Gastrocnemius medialis (tissue), 4 donors: ENCODE measurements at regions not wholly inside any gene's neighbourhood (a gene's known extent, or its start where the extent isn't known, plus 50 kb on each side); places are given as distances from the start of the nearest gene placed in this dataset.

ENCODE experiments used
- CTCF ChIP-seq, 5 experiments: fragments of 450-650 bp in 3 of 5; fragments of 200-600 bp in 2 of 5; sonication (generic) in 2 of 5; IDR thresholded peaks in 4 of 5; conservative IDR thresholded peaks in 1 of 5; 1 replicate in 4 of 5; 2 replicates in 1 of 5; pipeline ENCODE4 v1.5.1; 2016 to 2019; ENCODE audit warnings: antibody characterized with exemption in 5 of 5, mild to moderate bottlenecking in 3 of 5, moderate library complexity in 3 of 5
- POLR2A ChIP-seq, 2 donors: fragments of 450-650 bp; IDR thresholded peaks; one replicate each; pipeline ENCODE4 v1.6.1; 2017; ENCODE audit warnings: antibody characterized with exemption in 2 of 2, mild to moderate bottlenecking in 2 of 2, moderate library complexity in 2 of 2

GRCh38 chr12:85664429-85664828 is 171.8 kb downstream of the RASSF9 start:
- TF ChIP-seq CTCF (IDR thresholded peaks at IDR 0.05 in 4 of 5, conservative IDR thresholded peaks at IDR 0.05 in 1 of 5) (no peak), POLR2A (IDR thresholded peaks at IDR 0.05) (no peak)
